ENCODE measurements at regions not wholly inside any gene's neighbourhood (a gene's known extent, or its start where the extent isn't known, plus 50 kb on each side); places are given as distances from the start of the nearest gene placed in this dataset.

DNA sequence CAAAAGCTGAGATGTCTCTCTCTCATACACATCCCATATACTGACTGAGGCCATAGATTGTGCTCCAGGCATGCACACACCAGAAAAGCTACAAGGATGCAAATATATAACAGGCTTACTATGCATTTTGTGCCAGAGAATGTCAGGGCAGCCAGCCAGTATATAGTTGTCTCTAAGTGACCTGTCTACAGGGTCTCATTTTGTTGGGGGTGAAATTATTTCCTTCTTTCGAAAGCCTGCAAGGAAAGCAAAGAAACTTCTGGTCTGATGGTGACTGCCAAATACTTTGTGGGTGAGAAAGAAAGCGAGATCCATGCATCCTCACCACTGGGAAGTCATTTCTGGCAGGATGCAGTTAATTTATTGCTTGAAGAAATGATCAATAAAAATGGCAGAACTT lies 70.2 kb downstream of the CDCA7 start:
- WGBS, 2 experiments (ENCODE audit: extremely low coverage in 1 of 2, insufficient coverage in 1 of 2, insufficient read length in 1 of 2, insufficient replicate concordance in 2 of 2, low coverage in 1 of 2, low lambda C conversion rate in 2 of 2, missing lambda C conversion rate in 1 of 2), result 84% methylated on average over 2 of the region's 2 CpGs; no CpG with 5 or more reads in 1 of the 2 experiments
- H3K4me3 ChIP-seq (ENCODE audit: extremely low read depth in 1 of 4, insufficient read depth in 2 of 4, low read depth in 3 of 4, low read length in 4 of 4), result no peak overlapping the region
- no peak for FAIRE-seq
- no peak overlapping the region for H2BK12ac ChIP-seq (ENCODE audit: low read depth, low read length)
- no peak overlapping the region for H4K91ac ChIP-seq (replicated peaks; ENCODE audit: insufficient read length, low read length)
- no peaks in the 10 kb centered on the region for H3K79me1 ChIP-seq (ENCODE audit: low read depth, low read length)
- H4K5ac ChIP-seq (ENCODE audit: insufficient read length, low read depth, low read length), result no peak overlapping the region
- no peaks in the 10 kb centered on the region for H4K20me1 ChIP-seq (replicated peaks in 1 of 2; ENCODE audit: control insufficient read depth in 1 of 2, insufficient read depth in 2 of 2, low read length in 2 of 2)
- H2AFZ ChIP-seq (ENCODE audit: low read length), result no peak overlapping the region
- no peak overlapping the region for H4K8ac ChIP-seq (ENCODE audit: extremely low read depth, insufficient read depth, low read length)
- no peaks in the 10 kb centered on the region; a peak in 1 of 7 replicates for H3K27me3 ChIP-seq (replicated peaks in 1 of 4; ENCODE audit: control insufficient read depth in 3 of 4, extremely low read depth in 1 of 4, insufficient read depth in 3 of 4, low read length in 3 of 4)
- H3K27ac ChIP-seq (ENCODE audit: low read depth, low read length), result no peak overlapping the region
- ChIA-PET POLR2A (ENCODE audit: partially characterized antibody) (interaction anchor here (0.6 to 0.7 kb wide), 2 partner anchors 9 to 15 kb away, joined by 3 read pairs; no protein-coding TSS in a partner anchor), CTCF (ENCODE audit: partially characterized antibody) (interaction anchor here (0.7 to 1.6 kb wide), 3 partner anchors 22 to 175 kb away, joined by 3 to 6 read pairs (median 4); no protein-coding TSS in a partner anchor)
- H3K9me3 ChIP-seq (ENCODE audit: insufficient read depth in 2 of 2, low read depth in 1 of 2, low read length in 1 of 2), result no peaks in the 10 kb centered on the region
- H2AK5ac ChIP-seq (ENCODE audit: low read depth, low read length), result no peak overlapping the region
- H3K9ac ChIP-seq (replicated peaks in 1 of 4; ENCODE audit: extremely low read depth in 1 of 4, low read depth in 3 of 4, low read length in 3 of 4), result no peak overlapping the region
- no peak overlapping the region for H3K4ac ChIP-seq (replicated peaks; ENCODE audit: insufficient read length, low read depth, low read length)
- H3K14ac ChIP-seq (ENCODE audit: insufficient read length), result no peak overlapping the region
- H2BK5ac ChIP-seq (ENCODE audit: low read depth, low read length), result no peak overlapping the region
- no peak overlapping the region for H2BK120ac ChIP-seq (replicated peaks; ENCODE audit: low read depth, low read length)
- H2BK15ac ChIP-seq (ENCODE audit: low read length), result no peak overlapping the region
- no peak overlapping the region for H3K18ac ChIP-seq (ENCODE audit: extremely low read depth, low read length)
- H3K23me2 ChIP-seq (ENCODE audit: low read depth, low read length), result no peaks in the 10 kb centered on the region
- no peak for DNase-seq (ENCODE audit: low read depth in 1 of 2, low spot score in 2 of 2)
- no peaks in the 10 kb centered on the region for H3K4me1 ChIP-seq (replicated peaks in 1 of 4; ENCODE audit: control insufficient read depth in 3 of 4, insufficient read depth in 4 of 4, low read length in 3 of 4)
- no peak overlapping the region for H3K23ac ChIP-seq (ENCODE audit: insufficient read length)
- H3K56ac ChIP-seq (replicated peaks; ENCODE audit: insufficient read length, low read depth, low read length), result no peak overlapping the region
- no peaks in the 10 kb centered on the region for H3K36me3 ChIP-seq (ENCODE audit: control insufficient read depth in 2 of 4, insufficient read depth in 4 of 4, low read length in 3 of 4)
- no peak overlapping the region for H3K4me2 ChIP-seq (ENCODE audit: insufficient read depth in 1 of 2, low read depth in 2 of 2, low read length in 2 of 2)
- no peak overlapping the region for H2BK20ac ChIP-seq (ENCODE audit: low read length)
- H3K79me2 ChIP-seq (ENCODE audit: control insufficient read depth in 1 of 2, insufficient read depth in 2 of 2, low read length in 2 of 2), result no peaks in the 10 kb centered on the region
- TF ChIP-seq RNF2 (IDR thresholded peaks at IDR 0.05; ENCODE audit: borderline replicate concordance, low read depth, low read length, missing control alignments, poor library complexity, severe bottlenecking) (no peak), CREB1 (IDR thresholded peaks at IDR 0.05) (no peak), KDM1A (IDR thresholded peaks at IDR 0.05; ENCODE audit: borderline replicate concordance, low read length) (no peak), HDAC2 (IDR thresholded peaks at IDR 0.05; ENCODE audit: borderline replicate concordance in 1 of 2, low read depth in 2 of 2, low read length in 2 of 2) (no peak), SP4 (IDR thresholded peaks at IDR 0.05; ENCODE audit: low read length) (no peak), POLR2AphosphoS5 (IDR thresholded peaks at IDR 0.05; ENCODE audit: low read depth, low read length) (no peak), JUN (IDR thresholded peaks at IDR 0.05; ENCODE audit: low read depth, low read length) (no peak), RFX5 (IDR thresholded peaks at IDR 0.05; ENCODE audit: borderline replicate concordance, low read depth, low read length) (no peak), CEBPB (IDR thresholded peaks at IDR 0.05; ENCODE audit: low read depth, low read length) (no peak), GTF2F1 (IDR thresholded peaks at IDR 0.05; ENCODE audit: borderline replicate concordance, low read depth, low read length) (no peak), YY1 (IDR thresholded peaks at IDR 0.05; ENCODE audit: low read depth, low read length) (no peak), SIN3A (conservative IDR thresholded peaks at IDR 0.05 in 1 of 2, IDR thresholded peaks at IDR 0.05 in 1 of 2; ENCODE audit: low read depth in 1 of 2, low read length in 2 of 2) (no peak), SRF (IDR thresholded peaks at IDR 0.05; ENCODE audit: low read depth, low read length) (no peak), TEAD4 (IDR thresholded peaks at IDR 0.05; ENCODE audit: low read depth, low read length) (no peak), RXRA (IDR thresholded peaks at IDR 0.05; ENCODE audit: insufficient read depth, low read depth, low read length) (no peak)
